Epithelial cell of proximal tubule (primary cell): ENCODE measurements at regions not wholly inside any gene's neighbourhood (a gene's known extent, or its start where the extent isn't known, plus 50 kb on each side); places are given as distances from the start of the nearest gene placed in this dataset.

ENCODE experiments used
- DNase-seq: peaks from one replicate; pipeline ENCODE4 v3.0.0-alpha.2; 2011; ENCODE audit warnings: low read depth
- H3K4me3 ChIP-seq: 2 replicates; pipeline ENCODE4 v1.5.1; 2011; ENCODE audit warnings: low read depth, mild to moderate bottlenecking, low read length
- TF ChIP-seq, protein P1 (sequence below): conservative IDR thresholded peaks from 2 replicates; pipeline ENCODE4 v1.5.1; 2012; ENCODE audit warnings: low read depth, mild to moderate bottlenecking, low read length

DNA sequence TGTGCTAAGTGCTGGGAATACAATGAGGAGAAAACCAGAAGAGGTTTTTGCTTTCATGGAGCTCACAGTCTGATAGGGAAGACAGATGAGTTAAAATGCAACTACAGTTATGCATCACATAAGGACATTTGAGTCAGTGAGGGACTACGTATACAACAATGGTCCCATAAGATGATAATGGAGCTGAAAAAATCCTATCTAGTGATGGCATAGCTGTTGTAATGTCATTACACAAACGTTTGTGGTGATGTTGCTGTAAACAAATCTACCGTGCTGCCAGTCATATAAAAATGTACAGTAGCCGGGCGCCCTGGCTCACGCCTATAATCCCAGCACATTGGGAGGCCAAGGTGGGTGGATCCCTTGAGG, 110.1 kb upstream of the RAD23B start:
- DNase-seq, result no peak
- H3K4me3 ChIP-seq, result no peak overlapping the region
- TF ChIP-seq, protein P1, sequence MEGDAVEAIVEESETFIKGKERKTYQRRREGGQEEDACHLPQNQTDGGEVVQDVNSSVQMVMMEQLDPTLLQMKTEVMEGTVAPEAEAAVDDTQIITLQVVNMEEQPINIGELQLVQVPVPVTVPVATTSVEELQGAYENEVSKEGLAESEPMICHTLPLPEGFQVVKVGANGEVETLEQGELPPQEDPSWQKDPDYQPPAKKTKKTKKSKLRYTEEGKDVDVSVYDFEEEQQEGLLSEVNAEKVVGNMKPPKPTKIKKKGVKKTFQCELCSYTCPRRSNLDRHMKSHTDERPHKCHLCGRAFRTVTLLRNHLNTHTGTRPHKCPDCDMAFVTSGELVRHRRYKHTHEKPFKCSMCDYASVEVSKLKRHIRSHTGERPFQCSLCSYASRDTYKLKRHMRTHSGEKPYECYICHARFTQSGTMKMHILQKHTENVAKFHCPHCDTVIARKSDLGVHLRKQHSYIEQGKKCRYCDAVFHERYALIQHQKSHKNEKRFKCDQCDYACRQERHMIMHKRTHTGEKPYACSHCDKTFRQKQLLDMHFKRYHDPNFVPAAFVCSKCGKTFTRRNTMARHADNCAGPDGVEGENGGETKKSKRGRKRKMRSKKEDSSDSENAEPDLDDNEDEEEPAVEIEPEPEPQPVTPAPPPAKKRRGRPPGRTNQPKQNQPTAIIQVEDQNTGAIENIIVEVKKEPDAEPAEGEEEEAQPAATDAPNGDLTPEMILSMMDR, result no peak

DNA sequence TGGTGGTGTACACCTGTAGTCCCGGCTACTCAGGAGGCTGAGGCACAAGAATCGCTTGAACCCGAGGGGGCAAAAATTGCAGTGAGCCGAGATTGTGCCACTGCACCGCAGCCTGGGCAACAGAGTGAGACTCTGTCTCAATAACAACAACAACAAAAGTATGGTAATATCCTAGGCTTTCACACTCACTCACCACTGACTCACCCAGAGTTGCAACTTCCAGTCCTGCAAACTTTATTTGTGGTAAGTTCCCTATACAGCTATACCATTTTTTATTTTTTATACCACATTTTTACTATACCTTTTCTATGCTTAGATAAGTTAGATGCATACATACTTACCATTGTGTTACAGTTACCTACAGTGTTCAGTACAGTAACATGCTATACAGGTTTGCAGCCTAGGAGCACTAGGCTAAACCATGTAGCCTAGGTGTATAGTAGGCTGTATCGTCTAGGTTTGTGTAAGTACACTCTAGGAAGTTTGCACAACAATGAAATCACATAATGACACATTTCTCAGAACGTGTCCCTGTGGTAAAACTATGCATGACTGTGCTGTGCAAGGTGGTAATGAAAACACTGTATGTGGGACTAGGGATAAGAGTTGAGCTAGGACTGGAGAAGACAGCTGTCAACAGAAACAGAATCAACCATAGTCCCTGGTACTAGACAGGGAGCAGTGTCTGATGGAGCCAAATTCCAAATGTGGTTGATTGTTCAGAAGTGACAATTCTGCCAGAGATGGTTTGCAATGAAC, 109.5 kb upstream of the RAD23B start:
- TF ChIP-seq, protein P1, result no peak
- no peak for DNase-seq
- no peak overlapping the region for H3K4me3 ChIP-seq

DNA sequence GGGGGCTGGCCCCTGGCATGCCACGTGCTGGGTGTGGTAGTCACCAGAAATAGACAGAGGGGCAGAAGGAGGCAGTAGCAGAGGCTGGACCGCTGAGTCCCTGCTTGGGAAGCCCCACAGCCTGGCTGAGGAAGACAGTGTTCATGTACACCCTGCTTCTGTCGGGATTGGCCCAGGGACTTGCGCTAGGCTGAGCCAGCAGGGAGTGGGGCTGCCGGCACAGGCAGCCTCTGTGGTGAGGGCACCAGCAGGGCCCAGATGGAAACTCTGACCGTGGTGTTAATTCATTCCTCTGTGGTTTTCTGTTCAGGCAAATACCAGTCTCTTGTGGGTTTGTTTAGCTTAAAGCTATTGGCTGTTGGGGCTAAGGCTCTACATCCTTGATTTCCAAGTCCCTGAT, 108.6 kb upstream of the RAD23B start:
- H3K4me3 ChIP-seq, result no peak overlapping the region
- no peak for DNase-seq
- TF ChIP-seq, protein P1, result no peak

DNA sequence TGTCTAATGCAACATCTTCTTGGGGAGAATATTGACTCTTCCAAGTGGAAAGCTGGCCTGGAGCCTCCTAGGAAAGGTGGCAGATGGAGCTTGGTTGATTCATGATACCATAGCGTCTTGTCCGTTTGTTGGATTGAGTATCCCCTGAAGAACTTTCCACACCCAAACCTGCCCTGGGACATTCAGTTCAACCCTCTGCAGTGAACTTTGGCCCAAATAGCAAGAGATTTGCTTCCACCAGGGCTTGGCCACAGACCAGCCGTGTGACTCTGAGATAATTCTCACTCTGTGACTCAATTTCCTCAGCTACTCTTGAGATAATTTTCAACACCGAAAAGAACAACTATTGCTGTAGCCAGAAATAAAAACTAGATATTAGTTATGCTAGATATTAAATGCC, 108.0 kb upstream of the RAD23B start:
- H3K4me3 ChIP-seq, result no peak overlapping the region
- DNase-seq, result no peak
- TF ChIP-seq, protein P1, result no peak

DNA sequence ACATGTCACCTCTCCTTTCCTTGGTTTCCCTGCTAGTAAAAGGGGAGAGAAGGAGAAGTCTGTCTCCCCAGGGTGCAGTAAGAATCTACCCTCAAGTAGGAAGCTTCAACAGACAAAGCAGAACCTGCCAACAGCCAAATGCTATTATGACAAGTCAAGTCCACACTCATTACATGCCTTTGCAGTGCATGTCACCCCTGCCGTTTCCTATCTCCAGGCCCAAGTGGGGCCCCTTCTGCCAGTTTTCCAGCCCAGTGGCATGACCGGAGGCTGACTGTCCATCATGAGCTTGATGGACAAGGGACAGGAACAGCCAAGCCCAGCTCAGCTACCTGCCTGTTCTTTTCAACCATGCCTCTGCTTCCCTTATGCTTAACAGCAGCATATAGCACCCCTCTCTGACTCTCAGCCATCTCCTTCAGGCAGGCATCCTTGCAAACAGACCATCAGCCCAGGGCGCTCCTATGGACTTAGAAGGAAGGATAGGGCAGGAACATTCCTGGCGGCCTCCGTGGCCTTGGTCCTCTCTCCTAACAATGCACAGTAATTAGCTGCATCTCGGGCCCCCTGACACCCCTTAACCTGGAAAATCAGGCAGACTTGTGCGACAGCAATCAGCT, 107.2 kb upstream of the RAD23B start:
- no peak overlapping the region for H3K4me3 ChIP-seq
- no peak for DNase-seq
- TF ChIP-seq, protein P1, result no peak

DNA sequence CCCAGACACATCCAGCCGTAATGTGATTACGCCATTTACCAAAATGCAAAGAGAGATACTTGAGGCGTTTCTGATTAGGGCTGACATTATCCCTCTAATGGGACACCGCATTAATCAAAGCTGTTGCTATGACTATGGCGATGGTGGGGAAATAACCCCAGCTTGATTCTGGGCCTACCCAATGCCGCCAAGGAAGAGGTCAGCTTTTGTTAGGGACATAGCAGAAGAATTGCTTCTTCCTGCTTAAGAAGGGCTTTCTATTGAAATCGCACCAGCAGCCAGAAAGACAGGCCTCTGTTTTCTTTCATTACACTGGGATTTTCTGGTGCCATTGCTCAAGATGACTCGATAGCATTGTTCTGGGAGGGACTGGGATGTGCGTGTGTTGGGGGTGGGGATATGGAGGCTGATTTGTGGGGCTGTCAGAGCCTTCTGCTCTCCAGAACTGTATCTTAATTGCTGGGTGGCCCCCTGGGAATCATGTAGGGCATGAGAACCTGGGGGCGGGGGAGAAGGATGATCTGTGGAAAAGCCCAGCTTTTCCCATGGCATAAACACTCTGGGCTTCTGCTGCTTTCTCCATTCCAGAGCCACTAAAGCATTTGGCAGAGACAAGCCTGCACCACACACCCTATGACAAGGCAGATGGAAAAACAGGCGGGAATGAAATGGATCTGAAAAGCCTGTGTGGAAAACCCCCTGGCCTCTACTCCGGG, 106.5 kb upstream of the RAD23B start:
- TF ChIP-seq, protein P1, result no peak
- no peak for DNase-seq
- no peak overlapping the region for H3K4me3 ChIP-seq
